Transverse colon (tissue), 4 donors: ENCODE measurements at regions not wholly inside any gene's neighbourhood (a gene's known extent, or its start where the extent isn't known, plus 50 kb on each side); places are given as distances from the start of the nearest gene placed in this dataset.

Experiments used
- EP300 ChIP-seq: sonication (generic); formaldehyde crosslinking; IDR thresholded peaks from one replicate; pipeline ENCODE4 v1.6.1; 2017; ENCODE audit warnings: antibody characterized with exemption, low read depth
- POLR2A ChIP-seq: fragments of 450-650 bp; IDR thresholded peaks from one replicate; pipeline ENCODE4 v1.6.1; 2016; ENCODE audit warnings: antibody characterized with exemption, mild to moderate bottlenecking, moderate library complexity
- POLR2AphosphoS5 ChIP-seq, 3 donors: sonication (generic); formaldehyde crosslinking; IDR thresholded peaks; one replicate each; pipeline ENCODE4 v1.6.1; 2016; ENCODE audit warnings: antibody characterized with exemption in 3 of 3
- TF ChIP-seq, protein P1 (sequence below), 5 experiments: fragments of 200-600 bp in 3 of 5; fragments of 450-650 bp in 2 of 5; sonication (generic) in 3 of 5; IDR thresholded peaks; 1 replicate in 2 of 5; 2 replicates in 3 of 5; pipeline ENCODE4 v1.5.1; 2016 to 2017; ENCODE audit warnings: antibody characterized with exemption in 5 of 5, inconsistent platforms in 3 of 5, mild to moderate bottlenecking in 2 of 5, moderate library complexity in 1 of 5

DNA sequence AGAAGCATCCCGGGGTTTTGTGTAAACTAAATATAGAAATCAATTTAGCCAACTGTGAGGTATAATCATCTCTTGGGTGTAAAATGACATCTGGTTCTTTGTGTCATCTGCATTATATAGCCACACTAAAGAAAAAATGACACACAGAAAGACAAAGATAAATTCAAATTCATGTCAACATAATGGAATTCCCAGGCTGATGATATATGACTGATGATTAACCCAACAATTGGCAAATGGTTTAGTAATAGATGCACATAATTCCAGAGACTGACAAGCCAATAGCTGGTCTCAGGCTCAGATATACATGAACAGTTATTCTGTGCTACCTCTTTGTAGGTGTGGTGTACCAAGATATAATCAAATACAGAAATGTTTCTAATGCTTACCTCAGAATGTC is 375.4 kb upstream of the PITX2 start:
- TF ChIP-seq, protein P1, sequence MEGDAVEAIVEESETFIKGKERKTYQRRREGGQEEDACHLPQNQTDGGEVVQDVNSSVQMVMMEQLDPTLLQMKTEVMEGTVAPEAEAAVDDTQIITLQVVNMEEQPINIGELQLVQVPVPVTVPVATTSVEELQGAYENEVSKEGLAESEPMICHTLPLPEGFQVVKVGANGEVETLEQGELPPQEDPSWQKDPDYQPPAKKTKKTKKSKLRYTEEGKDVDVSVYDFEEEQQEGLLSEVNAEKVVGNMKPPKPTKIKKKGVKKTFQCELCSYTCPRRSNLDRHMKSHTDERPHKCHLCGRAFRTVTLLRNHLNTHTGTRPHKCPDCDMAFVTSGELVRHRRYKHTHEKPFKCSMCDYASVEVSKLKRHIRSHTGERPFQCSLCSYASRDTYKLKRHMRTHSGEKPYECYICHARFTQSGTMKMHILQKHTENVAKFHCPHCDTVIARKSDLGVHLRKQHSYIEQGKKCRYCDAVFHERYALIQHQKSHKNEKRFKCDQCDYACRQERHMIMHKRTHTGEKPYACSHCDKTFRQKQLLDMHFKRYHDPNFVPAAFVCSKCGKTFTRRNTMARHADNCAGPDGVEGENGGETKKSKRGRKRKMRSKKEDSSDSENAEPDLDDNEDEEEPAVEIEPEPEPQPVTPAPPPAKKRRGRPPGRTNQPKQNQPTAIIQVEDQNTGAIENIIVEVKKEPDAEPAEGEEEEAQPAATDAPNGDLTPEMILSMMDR (IDR thresholded peaks at IDR 0.05) = no peak
- TF ChIP-seq POLR2A = no peak
- TF ChIP-seq EP300 = no peak
- TF ChIP-seq POLR2AphosphoS5 (IDR thresholded peaks at IDR 0.05) = no peak
